SH-SY5Y (cell line): ENCODE measurements at regions not wholly inside any gene's neighbourhood (a gene's known extent, or its start where the extent isn't known, plus 50 kb on each side); places are given as distances from the start of the nearest gene placed in this dataset.

Experiments
- GATA2 ChIP-seq: IDR thresholded peaks from 2 replicates; pipeline ENCODE4 v1.6.1; 2011; ENCODE audit warnings: mild to moderate bottlenecking, low read depth, low read length
- GATA3 ChIP-seq: IDR thresholded peaks from 2 replicates; pipeline ENCODE4 v1.6.1; 2011; ENCODE audit warnings: low read depth, mild to moderate bottlenecking, low read length, moderate library complexity

GRCh38 chr6:144722925-144723324 is 437.8 kb downstream of the UTRN start:
- TF ChIP-seq GATA2 (no peak), GATA3 (no peak)
